Brain microvascular endothelial cell (primary cell): ENCODE measurements at regions not wholly inside any gene's neighbourhood (a gene's known extent, or its start where the extent isn't known, plus 50 kb on each side); places are given as distances from the start of the nearest gene placed in this dataset.
"Not testable (repeated sequence)": the region's sequence is repeated elsewhere in the genome, so short reads cannot be mapped to it uniquely, and the experiment has no call there.

ENCODE experiments used
- DNase-seq: peaks from one replicate; pipeline ENCODE4 v3.0.0-alpha.2; 2020
- H3K27ac ChIP-seq: fragments of 250-450 bp; sonication (Bioruptor Pico); 2 replicates; pipeline ENCODE4 v1.5.1; 2020; ENCODE audit warnings: mild to moderate bottlenecking, moderate library complexity
- H3K27me3 ChIP-seq: fragments of 250-450 bp; sonication (Bioruptor Pico); replicated peaks from 2 replicates; pipeline ENCODE4 v1.5.1; 2020; ENCODE audit warnings: mild to moderate bottlenecking
- H3K36me3 ChIP-seq: fragments of 250-450 bp; sonication (Bioruptor Pico); replicated peaks from 2 replicates; pipeline ENCODE4 v1.5.1; 2020; ENCODE audit warnings: mild to moderate bottlenecking
- H3K4me3 ChIP-seq: 2 replicates; pipeline ENCODE4 v1.5.1; 2011; ENCODE audit warnings: low read depth, mild to moderate bottlenecking, control low read depth, low read length, moderate library complexity
- CTCF ChIP-seq: IDR thresholded peaks from 2 replicates; pipeline ENCODE4 v1.5.1; 2011; ENCODE audit warnings: low read depth, mild to moderate bottlenecking, moderate library complexity, low read length, control low read depth, inconsistent platforms; ENCODE audit errors: missing control alignments
- in situ Hi-C: cut with HindIII; loops from 2 replicates; pipeline ENCODE4 v1.10.0; 2017; ENCODE audit warnings: low sequenced_read_pairs, low pct_ligation_motif_present

DNA sequence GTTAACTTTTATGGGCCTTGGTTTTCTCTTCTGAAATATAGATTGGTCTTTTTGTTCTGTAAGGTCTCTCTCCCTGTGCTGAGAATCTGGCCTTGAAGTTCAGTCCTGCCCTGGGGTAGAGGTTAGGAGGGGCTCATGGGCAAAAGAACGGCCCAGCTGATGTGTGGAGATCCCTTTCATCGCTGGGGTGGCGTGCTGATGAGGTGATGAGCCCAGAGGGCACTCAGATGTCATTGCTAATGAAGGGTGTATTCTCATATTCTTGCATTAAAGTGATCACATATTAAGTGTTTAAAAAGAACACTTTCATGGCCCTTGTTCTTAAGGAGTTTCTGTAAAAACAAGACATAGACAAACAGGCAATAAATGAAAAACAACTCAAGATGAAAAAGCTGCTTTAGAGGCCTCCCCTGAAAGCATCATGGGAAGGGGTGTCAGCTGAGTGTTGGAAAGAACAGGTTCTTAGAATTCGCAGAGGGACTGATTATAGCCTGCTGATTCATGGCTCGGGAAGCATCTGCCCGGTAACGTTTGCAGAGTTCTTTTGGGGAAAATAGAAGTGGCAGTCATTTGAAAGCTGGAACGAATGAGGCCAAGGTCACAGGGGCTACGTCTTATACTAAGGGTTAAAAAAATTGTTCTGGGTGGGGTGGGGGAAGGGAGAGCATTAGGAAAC lies 72.5 kb upstream of the GPR158 start:
- in situ Hi-C loops: no loop called here
- no peak overlapping the region for H3K4me3 ChIP-seq
- H3K27ac ChIP-seq: no peak overlapping the region

GRCh38 chr10:25103703-25104102 lies 71.1 kb upstream of the GPR158 start:
- no peak for DNase-seq
- H3K36me3 ChIP-seq: no peaks in the 10 kb centered on the region
- no peak for TF ChIP-seq CTCF
- H3K27ac ChIP-seq: no peak overlapping the region
- H3K27me3 ChIP-seq: no peaks in the 10 kb centered on the region
- in situ Hi-C loops: no loop called here
- H3K4me3 ChIP-seq: no peak overlapping the region

More for the DNA sequence above, 72.5 kb upstream of the GPR158 start:
- Histone ChIP-seq H3K27me3 (no peaks in the 10 kb centered on the region), H3K36me3 (no peaks in the 10 kb centered on the region)
- no peak for DNase-seq
- TF ChIP-seq CTCF: no peak

DNA sequence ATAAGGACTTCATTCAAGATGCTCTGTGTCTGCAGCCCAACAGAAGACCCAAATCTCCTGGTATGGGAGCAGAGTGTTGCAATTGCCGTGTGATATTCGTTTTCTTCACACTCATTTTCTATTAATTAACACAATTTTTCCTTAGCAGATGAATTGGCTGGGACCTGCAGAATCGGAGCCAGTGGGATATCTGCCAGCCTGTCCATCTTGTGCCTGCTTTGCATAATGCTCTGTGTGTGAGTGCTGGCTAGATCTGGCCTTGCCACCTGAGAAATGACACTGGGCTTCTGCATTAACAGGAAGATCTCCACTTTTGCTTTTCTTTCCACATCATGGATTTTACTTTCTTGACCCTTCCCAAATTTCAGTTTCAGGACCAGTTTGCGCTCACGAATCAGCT lies 70.4 kb upstream of the GPR158 start:
- TF ChIP-seq CTCF: no peak
- Histone ChIP-seq H3K27ac (no peak overlapping the region), H3K4me3 (no peak overlapping the region), H3K27me3 (no peaks in the 10 kb centered on the region), H3K36me3 (no peaks in the 10 kb centered on the region)
- no peak for DNase-seq
- in situ Hi-C loops: no loop called here

DNA sequence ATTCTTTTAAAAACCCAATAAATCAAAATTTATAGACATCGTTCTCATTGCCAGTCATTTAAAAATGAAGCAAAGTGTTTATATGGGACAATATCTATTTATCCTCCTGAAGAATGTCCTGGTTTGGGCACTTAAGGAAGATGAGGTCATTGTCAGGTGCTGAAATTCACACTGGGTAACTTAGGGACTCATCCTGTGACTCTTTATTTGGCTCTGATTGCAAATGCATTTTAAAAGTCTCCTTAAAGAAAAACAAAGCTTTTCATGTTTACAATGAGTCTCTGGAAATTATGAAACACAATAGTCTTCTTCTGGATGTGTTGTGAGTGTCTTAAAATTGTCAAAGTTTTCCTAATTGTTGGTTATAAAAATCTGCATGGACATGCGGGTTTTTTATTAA lies 69.5 kb upstream of the GPR158 start:
- in situ Hi-C loops: no loop called here
- Histone ChIP-seq H3K4me3 (no peak overlapping the region), H3K27me3 (no peaks in the 10 kb centered on the region), H3K36me3 (no peaks in the 10 kb centered on the region), H3K27ac (no peak overlapping the region)
- DNase-seq: no peak
- no peak for TF ChIP-seq CTCF

DNA sequence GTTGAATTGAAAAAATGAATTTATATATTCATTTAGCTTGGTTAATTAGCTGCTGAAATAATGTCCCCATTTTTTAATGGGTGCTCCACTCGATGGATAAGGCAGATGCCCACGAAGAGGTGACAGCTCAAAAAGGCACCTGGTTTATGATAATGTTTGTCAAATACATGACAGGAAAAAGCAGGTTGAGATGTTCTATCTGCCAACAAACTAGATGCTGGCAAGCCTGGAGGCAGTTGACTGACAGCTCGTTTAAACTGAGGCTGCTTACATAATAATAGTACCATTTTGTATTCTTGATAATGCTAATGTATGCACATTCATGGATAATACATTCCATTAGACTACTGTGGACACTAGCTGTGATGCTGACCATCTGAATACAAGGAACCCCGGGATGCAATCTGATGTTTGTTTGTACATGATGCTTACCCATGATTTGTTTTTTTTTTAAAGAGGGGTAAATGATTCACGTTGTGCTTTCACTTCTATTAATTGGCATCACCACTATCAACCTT lies 69.0 kb upstream of the GPR158 start:
- no peak for DNase-seq
- no peak overlapping the region for H3K27ac ChIP-seq
- TF ChIP-seq CTCF: no peak
- H3K4me3 ChIP-seq: no peak overlapping the region
- no peaks in the 10 kb centered on the region for H3K27me3 ChIP-seq
- H3K36me3 ChIP-seq: no peaks in the 10 kb centered on the region
- in situ Hi-C loops: no loop called here

DNA sequence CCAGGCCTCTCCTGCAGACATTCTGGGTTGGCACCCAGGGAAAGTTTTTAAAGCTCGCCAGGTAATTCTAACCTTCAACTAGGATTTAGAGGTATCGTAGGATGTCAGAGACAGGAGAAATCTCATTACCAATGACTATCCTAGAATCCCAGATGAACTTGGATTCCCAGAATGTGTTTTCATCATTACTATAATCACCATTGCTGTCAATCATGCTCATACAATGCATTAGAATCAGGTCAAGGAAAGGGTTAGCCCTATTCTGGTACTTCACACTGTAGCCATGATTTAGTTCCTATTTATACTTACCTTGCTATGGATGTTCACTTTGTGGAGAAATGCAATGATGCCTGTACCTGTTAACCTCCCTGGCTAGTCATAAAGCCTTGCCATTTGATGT lies 67.0 kb upstream of the GPR158 start:
- in situ Hi-C loops: no loop called here
- Histone ChIP-seq H3K27me3 (no peaks in the 10 kb centered on the region), H3K4me3 (no peak overlapping the region), H3K36me3 (no peaks in the 10 kb centered on the region), H3K27ac (no peak overlapping the region)
- no peak for DNase-seq
- no peak for TF ChIP-seq CTCF

DNA sequence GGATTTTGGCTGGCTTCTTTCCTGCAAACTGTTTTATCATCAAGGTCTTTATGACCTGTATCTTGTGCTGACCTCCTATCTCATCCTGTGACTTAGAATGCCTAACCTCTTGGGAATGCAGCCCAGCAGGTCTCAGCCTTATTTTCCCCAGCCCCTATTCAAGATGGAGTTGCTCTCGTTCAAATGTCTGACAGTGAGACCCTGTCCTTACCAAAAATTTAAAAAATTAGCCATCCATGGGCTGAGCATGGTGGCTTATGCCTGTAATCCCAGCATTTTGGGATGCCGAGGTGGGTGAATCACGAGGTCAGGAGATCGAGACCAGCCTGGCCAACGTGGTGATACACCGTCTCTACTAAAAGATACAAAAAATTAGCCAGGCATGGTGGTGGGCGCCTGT lies 64.9 kb upstream of the GPR158 start:
- H3K4me3 ChIP-seq, H3K27me3 ChIP-seq, DNase-seq, in situ Hi-C loops, H3K27ac ChIP-seq, H3K36me3 ChIP-seq: not testable (repeated sequence)
